Prostate gland (tissue), 2 donors: ENCODE measurements at regions not wholly inside any gene's neighbourhood (a gene's known extent, or its start where the extent isn't known, plus 50 kb on each side); places are given as distances from the start of the nearest gene placed in this dataset.

Experiments used
- DNase-seq: peaks from one replicate; pipeline ENCODE4 v3.0.0-alpha.2; 2019; ENCODE audit warnings: low spot score
- H3K27ac ChIP-seq, 2 donors: fragments of 200-600 bp; sonication (generic); 2 replicates each; pipeline ENCODE4 v1.5.1; 2017 to 2019
- H3K27me3 ChIP-seq: fragments of 200-600 bp; sonication (generic); replicated peaks from 2 replicates; pipeline ENCODE4 v1.5.1; 2019; ENCODE audit not compliant: insufficient read depth
- H3K36me3 ChIP-seq, 2 donors: fragments of 200-600 bp; sonication (generic); 1 replicate in 1 of 2; 2 replicates in 1 of 2; pipeline versions ENCODE4 v1.5.1 to v1.8.1; 2017 to 2019
- H3K4me1 ChIP-seq: fragments of 200-600 bp; sonication (generic); replicated peaks from 2 replicates; pipeline ENCODE4 v1.5.1; 2019
- H3K4me3 ChIP-seq, 2 donors: fragments of 200-600 bp; sonication (generic); 2 replicates each; pipeline ENCODE4 v1.5.1; 2017 to 2019
- H3K9me3 ChIP-seq: fragments of 200-600 bp; sonication (generic); 2 replicates; pipeline ENCODE4 v1.5.1; 2017
- POLR2A ChIP-seq: fragments of 450-650 bp; IDR thresholded peaks from one replicate; pipeline ENCODE4 v1.6.1; 2016; ENCODE audit warnings: antibody characterized with exemption, mild to moderate bottlenecking
- POLR2AphosphoS5 ChIP-seq: sonication (generic); formaldehyde crosslinking; IDR thresholded peaks from one replicate; pipeline ENCODE4 v1.6.1; 2017; ENCODE audit warnings: antibody characterized with exemption
- WGBS: methylation state at CpG from one replicate; pipeline ENCODE4 v1.1.5; 2018; 5-methylcytosine and 5-hydroxymethylcytosine counted together
- intact Hi-C: fragments of 100-400 bp; cut with DNase I; formaldehyde crosslinking; loops from one replicate; pipeline ENCODE4 v1.14.2; 2022
- TF ChIP-seq, protein P1 (sequence below), 4 experiments: fragments of 200-600 bp in 2 of 4; fragments of 450-650 bp in 2 of 4; sonication (generic) in 2 of 4; IDR thresholded peaks; 1 replicate in 3 of 4; 2 replicates in 1 of 4; pipeline ENCODE4 v1.5.1; 2016 to 2019; ENCODE audit warnings: antibody characterized with exemption in 4 of 4, mild to moderate bottlenecking in 2 of 4, moderate library complexity in 2 of 4

DNA sequence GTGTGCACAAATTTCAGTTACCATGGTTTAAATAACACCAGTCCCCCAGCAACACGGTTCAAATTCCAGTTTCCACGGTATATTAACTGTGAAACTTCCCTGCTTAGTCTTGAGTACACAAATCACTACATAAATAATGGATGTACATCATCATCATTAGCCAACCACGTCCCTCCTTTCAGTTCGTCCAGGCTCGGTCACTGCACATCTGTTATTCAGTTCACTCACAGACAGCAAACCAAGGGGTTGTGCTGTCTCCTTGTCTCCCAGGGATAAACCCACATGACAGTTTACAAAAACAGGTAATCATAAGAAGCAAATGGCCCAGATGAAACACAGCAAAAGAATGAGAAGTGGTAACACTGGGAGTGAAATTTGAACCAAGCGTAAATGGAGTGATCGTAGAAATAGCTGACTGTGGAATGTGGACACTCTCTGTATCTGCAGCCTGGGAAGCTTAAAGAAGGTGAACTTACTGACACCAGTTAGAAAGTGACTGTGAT is 61.0 kb upstream of the RAD23B start:
- H3K4me3 ChIP-seq = no peak overlapping the region
- 55% methylated on average over 7 of the region's 7 CpGs for WGBS
- H3K27me3 ChIP-seq = no peaks in the 10 kb centered on the region
- H3K9me3 ChIP-seq = no peaks in the 10 kb centered on the region
- H3K36me3 ChIP-seq = no peaks in the 10 kb centered on the region
- no peak overlapping the region for H3K27ac ChIP-seq
- TF ChIP-seq POLR2AphosphoS5 (no peak), POLR2A (no peak)
- TF ChIP-seq, protein P1, sequence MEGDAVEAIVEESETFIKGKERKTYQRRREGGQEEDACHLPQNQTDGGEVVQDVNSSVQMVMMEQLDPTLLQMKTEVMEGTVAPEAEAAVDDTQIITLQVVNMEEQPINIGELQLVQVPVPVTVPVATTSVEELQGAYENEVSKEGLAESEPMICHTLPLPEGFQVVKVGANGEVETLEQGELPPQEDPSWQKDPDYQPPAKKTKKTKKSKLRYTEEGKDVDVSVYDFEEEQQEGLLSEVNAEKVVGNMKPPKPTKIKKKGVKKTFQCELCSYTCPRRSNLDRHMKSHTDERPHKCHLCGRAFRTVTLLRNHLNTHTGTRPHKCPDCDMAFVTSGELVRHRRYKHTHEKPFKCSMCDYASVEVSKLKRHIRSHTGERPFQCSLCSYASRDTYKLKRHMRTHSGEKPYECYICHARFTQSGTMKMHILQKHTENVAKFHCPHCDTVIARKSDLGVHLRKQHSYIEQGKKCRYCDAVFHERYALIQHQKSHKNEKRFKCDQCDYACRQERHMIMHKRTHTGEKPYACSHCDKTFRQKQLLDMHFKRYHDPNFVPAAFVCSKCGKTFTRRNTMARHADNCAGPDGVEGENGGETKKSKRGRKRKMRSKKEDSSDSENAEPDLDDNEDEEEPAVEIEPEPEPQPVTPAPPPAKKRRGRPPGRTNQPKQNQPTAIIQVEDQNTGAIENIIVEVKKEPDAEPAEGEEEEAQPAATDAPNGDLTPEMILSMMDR (IDR thresholded peaks at IDR 0.05) = no peak
- no peaks in the 10 kb centered on the region for H3K4me1 ChIP-seq
- intact Hi-C loops = no loop called here
- no peak for DNase-seq

DNA sequence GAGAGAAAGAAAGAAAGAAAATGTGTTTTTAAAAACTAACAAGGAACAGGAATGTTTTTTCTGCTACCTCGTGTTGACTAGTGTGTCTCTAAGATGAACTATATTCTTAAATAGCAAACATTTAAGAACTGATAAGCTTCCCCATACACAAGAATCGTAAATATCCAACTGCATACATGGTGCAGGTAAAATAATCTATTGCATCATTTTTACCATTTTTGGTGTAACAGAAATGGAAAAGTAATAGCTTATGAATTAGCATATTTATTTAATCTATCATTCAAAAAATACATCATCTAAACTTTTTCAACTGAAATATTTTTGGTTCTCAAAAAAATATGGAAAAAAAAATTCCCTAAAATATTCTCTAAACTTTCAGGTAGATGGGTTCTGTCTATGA is 59.7 kb upstream of the RAD23B start:
- 75% methylated on average over 2 of the region's 2 CpGs for WGBS
- H3K4me1 ChIP-seq = no peaks in the 10 kb centered on the region
- no peak for DNase-seq
- H3K4me3 ChIP-seq = no peak overlapping the region
- no peak overlapping the region for H3K27ac ChIP-seq
- intact Hi-C loops = no loop called here
- no peaks in the 10 kb centered on the region for H3K9me3 ChIP-seq
- TF ChIP-seq POLR2A (no peak), POLR2AphosphoS5 (no peak)
- TF ChIP-seq, protein P1 (IDR thresholded peaks at IDR 0.05) = no peak
- no peaks in the 10 kb centered on the region for H3K36me3 ChIP-seq
- H3K27me3 ChIP-seq = no peaks in the 10 kb centered on the region

DNA sequence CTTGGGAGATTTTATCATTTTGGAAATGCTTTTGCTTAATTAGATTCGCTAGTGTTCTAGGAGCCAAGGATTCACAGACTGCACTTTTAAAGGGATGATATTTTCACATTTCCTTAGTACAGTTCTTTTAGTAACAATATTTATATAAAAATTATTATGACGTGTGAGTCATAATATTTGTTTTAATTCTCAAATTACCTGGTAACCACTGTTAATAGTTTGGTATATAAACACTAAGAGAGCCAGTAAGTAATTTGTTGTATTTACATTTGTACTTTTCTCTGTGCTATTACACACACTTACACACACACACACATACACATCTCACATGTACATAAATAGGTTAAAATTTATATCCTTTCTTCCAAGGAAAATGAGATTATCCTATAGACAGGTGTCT is 58.8 kb upstream of the RAD23B start:
- Histone ChIP-seq H3K4me1 (no peaks in the 10 kb centered on the region), H3K9me3 (no peaks in the 10 kb centered on the region), H3K36me3 (no peaks in the 10 kb centered on the region), H3K4me3 (no peak overlapping the region), H3K27ac (no peak overlapping the region), H3K27me3 (no peaks in the 10 kb centered on the region)
- TF ChIP-seq, protein P1 (IDR thresholded peaks at IDR 0.05) = no peak
- TF ChIP-seq POLR2A (no peak), POLR2AphosphoS5 (no peak)
- no peak for DNase-seq
- WGBS = 41% methylated on average over 2 of the region's 2 CpGs
- intact Hi-C loops = no loop called here

DNA sequence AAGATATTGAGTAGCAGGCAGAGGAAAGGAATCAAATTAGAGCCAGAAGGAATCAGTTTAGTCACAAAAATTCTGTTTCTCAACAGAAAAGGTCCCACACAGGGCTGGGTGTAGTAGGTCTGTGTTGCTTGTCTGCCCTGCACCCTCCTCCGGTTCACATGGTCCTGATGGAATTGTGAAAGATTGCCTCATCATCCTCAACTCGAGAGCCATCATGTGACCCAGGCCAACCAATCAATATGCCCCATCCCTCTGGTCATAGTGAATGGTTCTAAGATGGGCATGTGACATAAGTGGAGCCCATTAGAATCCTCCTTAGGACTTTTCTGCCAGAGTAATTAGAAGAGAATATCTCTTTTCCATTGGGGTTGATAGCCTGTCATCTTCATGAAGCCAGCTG is 56.7 kb upstream of the RAD23B start:
- Histone ChIP-seq H3K4me1 (no peaks in the 10 kb centered on the region), H3K27me3 (no peaks in the 10 kb centered on the region), H3K4me3 (no peak overlapping the region), H3K36me3 (no peaks in the 10 kb centered on the region), H3K27ac (no peak overlapping the region), H3K9me3 (no peaks in the 10 kb centered on the region)
- TF ChIP-seq POLR2AphosphoS5 (no peak), POLR2A (no peak)
- TF ChIP-seq, protein P1 (IDR thresholded peaks at IDR 0.05) = no peak
- DNase-seq = no peak
- intact Hi-C loops = no loop called here
- WGBS = 94% methylated on average over 2 of the region's 2 CpGs

DNA sequence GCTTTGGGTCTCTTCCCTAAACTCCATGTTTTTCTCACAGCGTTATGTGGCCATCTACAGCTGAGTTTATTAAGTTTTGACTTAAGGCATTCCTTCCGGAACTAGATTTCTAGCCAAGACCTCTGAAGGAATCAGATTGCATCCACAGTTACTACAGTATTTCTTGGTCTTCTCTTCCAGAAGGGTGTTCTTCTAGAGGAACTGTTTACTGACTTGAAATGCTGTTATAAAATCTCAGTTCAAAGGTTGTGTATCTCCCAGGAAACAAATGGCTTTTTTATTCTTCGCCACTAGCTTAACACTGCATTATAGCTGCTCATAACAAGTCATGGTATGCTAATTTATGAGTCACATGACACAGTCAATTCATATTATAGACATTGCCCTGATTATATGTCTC is 55.3 kb upstream of the RAD23B start:
- H3K9me3 ChIP-seq = no peaks in the 10 kb centered on the region
- H3K4me3 ChIP-seq = no peak overlapping the region
- no peaks in the 10 kb centered on the region for H3K36me3 ChIP-seq
- intact Hi-C loops = no loop called here
- TF ChIP-seq, protein P1 (IDR thresholded peaks at IDR 0.05) = no peak
- TF ChIP-seq POLR2AphosphoS5 (no peak), POLR2A (no peak)
- 20% methylated on average over 3 of the region's 3 CpGs for WGBS
- no peaks in the 10 kb centered on the region for H3K4me1 ChIP-seq
- DNase-seq = no peak
- no peaks in the 10 kb centered on the region for H3K27me3 ChIP-seq
- H3K27ac ChIP-seq = no peak overlapping the region
